ENCODE measurements at regions not wholly inside any gene's neighbourhood (a gene's known extent, or its start where the extent isn't known, plus 50 kb on each side); places are given as distances from the start of the nearest gene placed in this dataset.
"Not testable (repeated sequence)": the region's sequence is repeated elsewhere in the genome, so short reads cannot be mapped to it uniquely, and the experiment has no call there.

- in situ Hi-C loops (cut with MboI; ENCODE audit: low sequenced_read_pairs): no loop called here
Observed at GRCh38 chr12:91706466-91706865, 439.2 kb downstream of the BTG1 start.

GRCh38 chr12:91704446-91704845 lies 441.2 kb downstream of the BTG1 start:
- in situ Hi-C loops (cut with MboI; ENCODE audit: low sequenced_read_pairs): no loop called here

- in situ Hi-C loops (cut with MboI; ENCODE audit: low sequenced_read_pairs): no loop called here
Observed at GRCh38 chr12:91703491-91704283, 442.0 kb downstream of the BTG1 start.

GRCh38 chr12:91702843-91703425 lies 442.7 kb downstream of the BTG1 start:
- in situ Hi-C loops (cut with MboI; ENCODE audit: low sequenced_read_pairs): no loop called here

- in situ Hi-C loops (cut with MboI; ENCODE audit: low sequenced_read_pairs): no loop called here
Observed at GRCh38 chr12:91695964-91696363, 449.7 kb downstream of the BTG1 start.

- in situ Hi-C loops (cut with MboI; ENCODE audit: low sequenced_read_pairs): not testable (repeated sequence)
Observed at GRCh38 chr12:91695406-91695805, 450.2 kb downstream of the BTG1 start.

- in situ Hi-C loops (cut with MboI; ENCODE audit: low sequenced_read_pairs): no loop called here
Observed at GRCh38 chr12:91690531-91690930, 455.1 kb downstream of the BTG1 start.

- in situ Hi-C loops (cut with MboI; ENCODE audit: low sequenced_read_pairs): no loop called here
Observed at GRCh38 chr12:91687052-91688017, 458.3 kb downstream of the BTG1 start.

- in situ Hi-C loops (cut with MboI; ENCODE audit: low sequenced_read_pairs): no loop called here
Observed at GRCh38 chr12:91685917-91686316, 459.7 kb downstream of the BTG1 start.

GRCh38 chr12:91681751-91682150 lies 463.9 kb downstream of the BTG1 start:
- in situ Hi-C loops (cut with MboI; ENCODE audit: low sequenced_read_pairs): no loop called here

- in situ Hi-C loops (cut with MboI; ENCODE audit: low sequenced_read_pairs): no loop called here
Observed at GRCh38 chr12:91680864-91681263, 464.8 kb downstream of the BTG1 start.

GRCh38 chr12:91677556-91677955 lies 468.1 kb downstream of the BTG1 start:
- in situ Hi-C loops (cut with MboI; ENCODE audit: low sequenced_read_pairs): no loop called here

GRCh38 chr12:91675401-91675800 lies 470.2 kb downstream of the BTG1 start:
- in situ Hi-C loops (cut with MboI; ENCODE audit: low sequenced_read_pairs): no loop called here

GRCh38 chr12:91672130-91672529 lies 473.5 kb downstream of the BTG1 start:
- in situ Hi-C loops (cut with MboI; ENCODE audit: low sequenced_read_pairs): no loop called here

- in situ Hi-C loops (cut with MboI; ENCODE audit: low sequenced_read_pairs): no loop called here
Observed at GRCh38 chr12:91667694-91668093, 478.0 kb downstream of the BTG1 start.

GRCh38 chr12:91663744-91664143 lies 481.1 kb upstream of the DCN start:
- in situ Hi-C loops (cut with MboI; ENCODE audit: low sequenced_read_pairs): no loop called here

- in situ Hi-C loops (cut with MboI; ENCODE audit: low sequenced_read_pairs): no loop called here
Observed at GRCh38 chr12:91663310-91663709, 480.7 kb upstream of the DCN start.

- in situ Hi-C loops (cut with MboI; ENCODE audit: low sequenced_read_pairs): no loop called here
Observed at GRCh38 chr12:91662021-91662420, 479.4 kb upstream of the DCN start.

GRCh38 chr12:91657032-91657431 lies 474.4 kb upstream of the DCN start:
- in situ Hi-C loops (cut with MboI; ENCODE audit: low sequenced_read_pairs): no loop called here

- in situ Hi-C loops (cut with MboI; ENCODE audit: low sequenced_read_pairs): no loop called here
Observed at GRCh38 chr12:91655966-91656365, 473.3 kb upstream of the DCN start.

GRCh38 chr12:91654087-91654486 lies 471.5 kb upstream of the DCN start:
- in situ Hi-C loops (cut with MboI; ENCODE audit: low sequenced_read_pairs): no loop called here
